K562 (cell line): ENCODE measurements at regions not wholly inside any gene's neighbourhood (a gene's known extent, or its start where the extent isn't known, plus 50 kb on each side); places are given as distances from the start of the nearest gene placed in this dataset.

ENCODE experiments used
- ATAC-seq: fragments of 200-7000 bp; cut with Tn5 transposase; 3 replicates; pipeline ENCODE4 v1.9.1; 2020; ENCODE audit warnings: moderate library complexity
- BruUV-seq: library from RNA; stranded (reverse); fragments of 400-500 nt; replicated peaks from 2 replicates; lab custom pipeline; 2021; lab: Mats Ljungman, UMichigan
- CTCF ChIA-PET: fragments of 300-600 bp; formaldehyde crosslinking; extraction: SDS; loops from one replicate; lab custom pipeline; 2021; ENCODE audit warnings: low intra/inter-chr PET ratio; lab: Yijun Ruan, JAX
- POLR2A ChIA-PET: fragments of 300-600, 350-650 bp; sonication (Branson Sonifier 250); formaldehyde crosslinking; extraction: SDS; loops from one replicate; lab custom pipeline; 2021; ENCODE audit warnings: antibody characterized with exemption, inconsistent platforms; lab: Yijun Ruan, JAX
- DNase-seq, 4 experiments: peaks; one replicate each; pipeline versions ENCODE4 v3.0.0 to v3.0.0-alpha.2; 2011 to 2018; ENCODE audit warnings: low spot score in 3 of 4, mixed read lengths in 3 of 4; ENCODE audit errors: extremely low read depth in 1 of 4
- FAIRE-seq: peaks from 2 replicates; lab custom pipeline; 2011; peaks lifted over from hg19 to GRCh38; lab: Jason Lieb, UNC
- H2AFZ ChIP-seq: 2 replicates; pipeline ENCODE4 v1.6.0; 2011; ENCODE audit warnings: low read depth, low read length, control low read depth, inconsistent platforms
- H3K27ac ChIP-seq: fragments of 200-600 bp; 3 replicates; pipeline ENCODE4 v1.8.0; 2011; ENCODE audit warnings: low read depth, mild to moderate bottlenecking, control low read depth, inconsistent platforms, low read length, moderate library complexity, mixed read lengths; ENCODE audit errors: extremely low read depth
- H3K27me3 ChIP-seq, 2 experiments: fragments of 300-600 bp in 1 of 2; 2 replicates in 1 of 2; 3 replicates in 1 of 2; pipeline versions ENCODE4 v1.6.0 to v1.8.0; 2011; ENCODE audit warnings: inconsistent platforms in 2 of 2, low read length in 2 of 2, mild to moderate bottlenecking in 1 of 2, mixed read lengths in 1 of 2, moderate library complexity in 1 of 2; ENCODE audit not compliant: control insufficient read depth in 2 of 2, insufficient read depth in 2 of 2
- H3K36me3 ChIP-seq: fragments of 300-600 bp; 3 replicates; pipeline ENCODE4 v1.8.0; 2011; ENCODE audit warnings: mild to moderate bottlenecking, low read length, inconsistent platforms; ENCODE audit not compliant: control insufficient read depth, insufficient read depth
- H3K4me1 ChIP-seq, 2 experiments: fragments of 200-600 bp in 1 of 2; replicated peaks in 1 of 2; 2 replicates in 1 of 2; 3 replicates in 1 of 2; pipeline versions ENCODE4 v1.5.1 to v1.8.0; 2011; ENCODE audit warnings: inconsistent platforms in 2 of 2, low read length in 2 of 2, mild to moderate bottlenecking in 1 of 2, mixed read lengths in 1 of 2, moderate library complexity in 1 of 2; ENCODE audit not compliant: control insufficient read depth in 2 of 2, insufficient read depth in 2 of 2
- H3K4me2 ChIP-seq: 2 replicates; pipeline ENCODE4 v1.6.1; 2011; ENCODE audit warnings: low read length, control low read depth, inconsistent platforms, mixed read lengths; ENCODE audit not compliant: insufficient read depth
- H3K4me3 ChIP-seq: fragments of 200-600 bp; sonication (generic), shearing (Covaris generic); 2 replicates; pipeline ENCODE4 v1.5.1; 2016; ENCODE audit warnings: control low read depth, inconsistent platforms
- H3K79me2 ChIP-seq: fragments of 200-600 bp; 3 replicates; pipeline ENCODE4 v1.8.0; 2011; ENCODE audit warnings: low read length, inconsistent platforms; ENCODE audit not compliant: control insufficient read depth, insufficient read depth
- H3K9ac ChIP-seq, 2 experiments: 2 replicates each; pipeline versions ENCODE4 v1.6.0 to v1.6.1; 2011; ENCODE audit warnings: low read depth in 2 of 2, low read length in 2 of 2, control low read depth in 1 of 2, inconsistent platforms in 1 of 2, mild to moderate bottlenecking in 1 of 2, mixed read lengths in 1 of 2; ENCODE audit not compliant: insufficient read depth in 1 of 2
- H3K9me1 ChIP-seq: one replicate; pipeline ENCODE4 v1.6.0; 2011; ENCODE audit warnings: inconsistent platforms, mild to moderate bottlenecking, low read length, moderate library complexity; ENCODE audit not compliant: control insufficient read depth, insufficient read depth
- H3K9me3 ChIP-seq: replicated peaks from 2 replicates; pipeline ENCODE4 v1.5.1; 2011; ENCODE audit warnings: low read depth, low read length, inconsistent platforms; ENCODE audit not compliant: control insufficient read depth, insufficient read depth
- H4K20me1 ChIP-seq: replicated peaks from 2 replicates; pipeline ENCODE4 v1.6.1; 2011; ENCODE audit warnings: low read length, inconsistent platforms, mixed read lengths; ENCODE audit not compliant: control insufficient read depth, insufficient read depth
- GATA2 ChIP-seq: sonication (generic); formaldehyde crosslinking; IDR thresholded peaks from 2 replicates; pipeline ENCODE4 v1.4.0; 2020; ENCODE audit warnings: mild to moderate bottlenecking, missing genetic modification reagents
- HDAC3 ChIP-seq: fragments of 450-650 bp; IDR thresholded peaks from 2 replicates; pipeline ENCODE4 v1.6.1; 2018; ENCODE audit warnings: borderline replicate concordance, mild to moderate bottlenecking, moderate library complexity; ENCODE audit not compliant: partially characterized antibody
- PHF8 ChIP-seq: fragments of 200-600 bp; sonication (generic); IDR thresholded peaks from 2 replicates; pipeline ENCODE4 v1.6.1; 2012; ENCODE audit warnings: mixed run types, mild to moderate bottlenecking, inconsistent platforms, low read length, moderate library complexity, borderline replicate concordance
- SMARCA5 ChIP-seq: fragments of 450-650 bp; IDR thresholded peaks from 2 replicates; pipeline ENCODE4 v1.6.1; 2016
- SP2 ChIP-seq: IDR thresholded peaks from 2 replicates; pipeline ENCODE4 v1.6.1; 2011; ENCODE audit warnings: mild to moderate bottlenecking, low read depth, low read length, moderate library complexity; ENCODE audit not compliant: poor library complexity, severe bottlenecking; ENCODE audit errors: extremely low read depth
- TAL1 ChIP-seq: fragments of 450-650 bp; IDR thresholded peaks from 2 replicates; pipeline ENCODE4 v1.6.1; 2016; ENCODE audit warnings: mild to moderate bottlenecking
- ZNF212 ChIP-seq: fragments of 450-650 bp; formaldehyde crosslinking; IDR thresholded peaks from 2 replicates; pipeline ENCODE4 v1.4.0; 2020; ENCODE audit warnings: mild to moderate bottlenecking
- ZNF253 ChIP-seq: fragments of 250-450 bp; sonication (Bioruptor Pico); conservative IDR thresholded peaks from 2 replicates; pipeline ENCODE4 v1.6.1; 2021; ENCODE audit warnings: mild to moderate bottlenecking
- ZNF583 ChIP-seq: fragments of 250-450 bp; sonication (Bioruptor Pico); IDR thresholded peaks from 2 replicates; pipeline ENCODE4 v1.4.0; 2020
- ZNF79 ChIP-seq: fragments of 250-450 bp; sonication (Bioruptor Pico); IDR thresholded peaks from 2 replicates; pipeline ENCODE4 v1.4.0; 2020; ENCODE audit warnings: low read depth, mild to moderate bottlenecking, moderate library complexity
- WGBS: fragments of 100-300 bp; shearing (Covaris generic); methylation state at CpG from one replicate; pipeline ENCODE4 v1.1.6; 2016; ENCODE audit warnings: low coverage, mixed read lengths; ENCODE audit not compliant: insufficient coverage; ENCODE audit errors: missing lambda C conversion rate; 5-methylcytosine and 5-hydroxymethylcytosine counted together
- in situ Hi-C: fragments of 300-500 bp; cut with MboI; formaldehyde crosslinking; loops from 4 replicates; pipeline ENCODE4 v1.15.0; 2018; ENCODE audit warnings: inconsistent platforms, mixed read lengths
- intact Hi-C: fragments of 100-400 bp; cut with micrococcal nuclease; formaldehyde crosslinking; loops from 2 replicates; pipeline ENCODE4 v1.14.2; 2022
- TF ChIP-seq, protein P1 (sequence below): sonication (generic); formaldehyde crosslinking; IDR thresholded peaks from 2 replicates; pipeline ENCODE4 v1.8.1; 2023; ENCODE audit warnings: mild to moderate bottlenecking, missing genetic modification reagents, moderate library complexity
- TF ChIP-seq, protein P2 (sequence below): sonication (generic); formaldehyde crosslinking; IDR thresholded peaks from 2 replicates; pipeline ENCODE4 v1.8.0; 2023; ENCODE audit warnings: missing genetic modification reagents, mild to moderate bottlenecking, borderline replicate concordance
- TF ChIP-seq, protein P3 (sequence below), 2 experiments: fragments of 450-650 bp; conservative IDR thresholded peaks; 2 replicates each; pipeline ENCODE4 v1.6.1; 2017; ENCODE audit warnings: mild to moderate bottlenecking in 2 of 2, moderate library complexity in 2 of 2

DNA sequence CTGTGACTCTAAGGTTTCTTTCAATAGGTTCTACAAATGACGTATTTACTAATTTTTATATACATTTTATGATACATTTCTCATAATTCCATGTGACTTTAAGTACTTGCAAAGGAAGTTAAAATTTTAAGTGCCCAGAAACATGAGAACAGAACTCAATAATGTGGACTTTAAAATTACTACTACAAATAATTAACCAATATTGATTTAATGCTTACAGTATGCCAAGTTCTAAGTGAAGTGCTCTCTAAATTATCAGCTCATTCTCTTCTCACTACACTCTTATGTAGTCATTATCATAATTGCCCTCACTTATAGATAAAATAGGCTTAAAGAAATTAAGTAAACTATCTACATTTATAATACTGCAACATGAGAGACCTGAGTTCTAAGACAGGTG is 1690.7 kb upstream of the CDH9 start:
- ATAC-seq (no peak), DNase-seq (no peak), FAIRE-seq (no peak)
- Histone ChIP-seq H3K9me3 (no peaks in the 10 kb centered on the region), H3K4me1 (no peaks in the 10 kb centered on the region), H2AFZ (no peak overlapping the region), H3K4me3 (no peak overlapping the region), H4K20me1 (no peaks in the 10 kb centered on the region), H3K36me3 (no peaks in the 10 kb centered on the region), H3K4me2 (no peak overlapping the region), H3K27me3 (no peaks in the 10 kb centered on the region), H3K79me2 (no peaks in the 10 kb centered on the region), H3K9ac (no peak overlapping the region), H3K27ac (no peak overlapping the region), H3K9me1 (no peaks in the 10 kb centered on the region)
- BruUV-seq, result no TSS peak
- CTCF ChIA-PET, result no interaction called here
- intact Hi-C loops (no loop called here), in situ Hi-C loops (no loop called here)
- POLR2A ChIA-PET, result no interaction called here
- 18% methylated on average over 1 of the region's 1 CpG for WGBS
- no peak for TF ChIP-seq ZNF583 (CRISPR knock-in tag)
- no peak for TF ChIP-seq SMARCA5
- TF ChIP-seq PHF8, result no peak
- TF ChIP-seq SP2, result no peak
- TF ChIP-seq ZNF79 (CRISPR knock-in tag), result no peak
- TF ChIP-seq ZNF212 (CRISPR knock-in tag), result no peak
- TF ChIP-seq, protein P1, sequence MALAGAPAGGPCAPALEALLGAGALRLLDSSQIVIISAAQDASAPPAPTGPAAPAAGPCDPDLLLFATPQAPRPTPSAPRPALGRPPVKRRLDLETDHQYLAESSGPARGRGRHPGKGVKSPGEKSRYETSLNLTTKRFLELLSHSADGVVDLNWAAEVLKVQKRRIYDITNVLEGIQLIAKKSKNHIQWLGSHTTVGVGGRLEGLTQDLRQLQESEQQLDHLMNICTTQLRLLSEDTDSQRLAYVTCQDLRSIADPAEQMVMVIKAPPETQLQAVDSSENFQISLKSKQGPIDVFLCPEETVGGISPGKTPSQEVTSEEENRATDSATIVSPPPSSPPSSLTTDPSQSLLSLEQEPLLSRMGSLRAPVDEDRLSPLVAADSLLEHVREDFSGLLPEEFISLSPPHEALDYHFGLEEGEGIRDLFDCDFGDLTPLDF (CRISPR knock-in tag), result no peak
- TF ChIP-seq, protein P2, sequence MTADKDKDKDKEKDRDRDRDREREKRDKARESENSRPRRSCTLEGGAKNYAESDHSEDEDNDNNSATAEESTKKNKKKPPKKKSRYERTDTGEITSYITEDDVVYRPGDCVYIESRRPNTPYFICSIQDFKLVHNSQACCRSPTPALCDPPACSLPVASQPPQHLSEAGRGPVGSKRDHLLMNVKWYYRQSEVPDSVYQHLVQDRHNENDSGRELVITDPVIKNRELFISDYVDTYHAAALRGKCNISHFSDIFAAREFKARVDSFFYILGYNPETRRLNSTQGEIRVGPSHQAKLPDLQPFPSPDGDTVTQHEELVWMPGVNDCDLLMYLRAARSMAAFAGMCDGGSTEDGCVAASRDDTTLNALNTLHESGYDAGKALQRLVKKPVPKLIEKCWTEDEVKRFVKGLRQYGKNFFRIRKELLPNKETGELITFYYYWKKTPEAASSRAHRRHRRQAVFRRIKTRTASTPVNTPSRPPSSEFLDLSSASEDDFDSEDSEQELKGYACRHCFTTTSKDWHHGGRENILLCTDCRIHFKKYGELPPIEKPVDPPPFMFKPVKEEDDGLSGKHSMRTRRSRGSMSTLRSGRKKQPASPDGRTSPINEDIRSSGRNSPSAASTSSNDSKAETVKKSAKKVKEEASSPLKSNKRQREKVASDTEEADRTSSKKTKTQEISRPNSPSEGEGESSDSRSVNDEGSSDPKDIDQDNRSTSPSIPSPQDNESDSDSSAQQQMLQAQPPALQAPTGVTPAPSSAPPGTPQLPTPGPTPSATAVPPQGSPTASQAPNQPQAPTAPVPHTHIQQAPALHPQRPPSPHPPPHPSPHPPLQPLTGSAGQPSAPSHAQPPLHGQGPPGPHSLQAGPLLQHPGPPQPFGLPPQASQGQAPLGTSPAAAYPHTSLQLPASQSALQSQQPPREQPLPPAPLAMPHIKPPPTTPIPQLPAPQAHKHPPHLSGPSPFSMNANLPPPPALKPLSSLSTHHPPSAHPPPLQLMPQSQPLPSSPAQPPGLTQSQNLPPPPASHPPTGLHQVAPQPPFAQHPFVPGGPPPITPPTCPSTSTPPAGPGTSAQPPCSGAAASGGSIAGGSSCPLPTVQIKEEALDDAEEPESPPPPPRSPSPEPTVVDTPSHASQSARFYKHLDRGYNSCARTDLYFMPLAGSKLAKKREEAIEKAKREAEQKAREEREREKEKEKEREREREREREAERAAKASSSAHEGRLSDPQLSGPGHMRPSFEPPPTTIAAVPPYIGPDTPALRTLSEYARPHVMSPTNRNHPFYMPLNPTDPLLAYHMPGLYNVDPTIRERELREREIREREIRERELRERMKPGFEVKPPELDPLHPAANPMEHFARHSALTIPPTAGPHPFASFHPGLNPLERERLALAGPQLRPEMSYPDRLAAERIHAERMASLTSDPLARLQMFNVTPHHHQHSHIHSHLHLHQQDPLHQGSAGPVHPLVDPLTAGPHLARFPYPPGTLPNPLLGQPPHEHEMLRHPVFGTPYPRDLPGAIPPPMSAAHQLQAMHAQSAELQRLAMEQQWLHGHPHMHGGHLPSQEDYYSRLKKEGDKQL (CRISPR knock-in tag), result no peak
- TF ChIP-seq, protein P3, sequence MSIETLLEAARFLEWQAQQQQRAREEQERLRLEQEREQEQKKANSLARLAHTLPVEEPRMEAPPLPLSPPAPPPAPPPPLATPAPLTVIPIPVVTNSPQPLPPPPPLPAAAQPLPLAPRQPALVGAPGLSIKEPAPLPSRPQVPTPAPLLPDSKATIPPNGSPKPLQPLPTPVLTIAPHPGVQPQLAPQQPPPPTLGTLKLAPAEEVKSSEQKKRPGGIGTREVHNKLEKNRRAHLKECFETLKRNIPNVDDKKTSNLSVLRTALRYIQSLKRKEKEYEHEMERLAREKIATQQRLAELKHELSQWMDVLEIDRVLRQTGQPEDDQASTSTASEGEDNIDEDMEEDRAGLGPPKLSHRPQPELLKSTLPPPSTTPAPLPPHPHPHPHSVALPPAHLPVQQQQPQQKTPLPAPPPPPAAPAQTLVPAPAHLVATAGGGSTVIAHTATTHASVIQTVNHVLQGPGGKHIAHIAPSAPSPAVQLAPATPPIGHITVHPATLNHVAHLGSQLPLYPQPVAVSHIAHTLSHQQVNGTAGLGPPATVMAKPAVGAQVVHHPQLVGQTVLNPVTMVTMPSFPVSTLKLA (conservative IDR thresholded peaks at IDR 0.05), result no peak
- no peak for TF ChIP-seq ZNF253
- no peak for TF ChIP-seq GATA2 (CRISPR knock-in tag)
- TF ChIP-seq HDAC3, result no peak
- no peak for TF ChIP-seq TAL1
